NCI-H2227 (cell line): ENCODE measurements at regions not wholly inside any gene's neighbourhood (a gene's known extent, or its start where the extent isn't known, plus 50 kb on each side); places are given as distances from the start of the nearest gene placed in this dataset.
"Not testable (repeated sequence)": the region's sequence is repeated elsewhere in the genome, so short reads cannot be mapped to it uniquely, and the experiment has no call there.

Source experiments
- DNase-seq: peaks from one replicate; lab custom pipeline; 2025; ENCODE audit not compliant: unreplicated experiment; lab: John Stamatoyannopoulos, UW

DNA sequence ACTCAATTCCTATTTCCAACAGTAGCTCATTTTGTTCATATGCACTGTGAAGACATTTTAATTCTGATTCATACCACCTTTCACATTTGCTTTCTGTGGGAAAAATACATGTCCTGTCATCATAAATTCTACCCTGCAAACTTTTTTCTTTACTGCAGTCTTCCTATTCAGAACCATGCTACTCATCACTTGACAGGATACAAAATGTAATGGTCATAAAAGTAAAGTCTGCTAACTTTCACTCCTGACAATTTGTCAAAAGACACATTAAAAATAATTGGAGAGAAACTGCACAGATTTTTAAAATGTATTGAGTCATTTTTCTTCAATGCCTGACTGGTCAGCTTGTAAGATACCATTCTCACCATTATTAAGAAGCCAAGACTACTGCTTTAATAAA, 1817.1 kb downstream of the BRINP3 start:
- no peak for DNase-seq

DNA sequence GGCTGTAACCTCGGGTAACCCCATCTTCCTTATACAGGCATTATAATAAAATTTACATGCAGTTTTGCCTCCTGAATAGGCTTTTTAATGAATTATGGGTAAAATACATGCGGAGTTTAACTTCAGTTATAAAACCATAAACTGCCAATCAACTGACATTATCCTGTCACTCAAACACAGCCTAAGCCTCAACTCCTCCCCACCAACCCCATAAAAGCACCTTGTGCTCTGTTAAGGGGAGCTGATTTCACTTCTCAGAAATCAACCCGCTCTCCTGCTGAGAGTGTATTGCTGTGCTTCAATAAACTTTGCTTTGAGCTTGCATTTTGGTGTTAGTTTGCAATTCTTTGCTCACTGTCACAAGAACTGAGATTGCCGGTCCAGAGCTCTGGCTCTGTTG, 1812.2 kb downstream of the BRINP3 start:
- no peak for DNase-seq

GRCh38 chr1:188668083-188668482, 1809.6 kb downstream of the BRINP3 start:
- no peak for DNase-seq

DNA sequence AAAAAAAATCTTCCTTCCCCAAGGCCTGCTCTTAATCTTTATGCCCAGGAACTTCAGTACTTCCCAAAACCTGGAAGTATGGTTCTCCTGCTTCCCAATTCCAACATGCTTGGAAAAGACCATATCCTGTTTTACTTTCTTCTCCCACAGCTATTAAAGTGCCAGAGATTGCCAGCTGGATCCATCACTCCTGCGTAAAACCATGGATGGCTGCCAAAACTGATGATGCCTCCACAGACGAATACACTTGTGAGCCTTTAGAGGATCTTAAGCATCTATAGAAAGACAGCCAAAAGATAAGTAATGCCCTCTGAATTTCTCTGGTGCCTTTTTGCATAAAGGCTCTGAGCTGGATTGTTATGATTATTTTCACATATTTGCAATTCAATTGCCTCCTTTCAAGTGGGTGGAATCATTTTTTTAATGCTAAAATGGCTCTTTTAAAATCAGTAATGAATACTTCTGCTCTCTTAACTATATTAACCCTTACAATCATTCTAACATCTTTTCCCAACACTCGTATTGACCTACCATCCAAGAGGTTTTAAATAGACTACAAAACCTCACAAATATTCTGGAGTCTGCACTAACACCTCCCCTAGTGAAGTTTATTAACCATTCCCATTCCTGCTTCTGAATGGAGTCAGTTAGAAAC, 1807.8 kb downstream of the BRINP3 start:
- DNase-seq = no peak

DNA sequence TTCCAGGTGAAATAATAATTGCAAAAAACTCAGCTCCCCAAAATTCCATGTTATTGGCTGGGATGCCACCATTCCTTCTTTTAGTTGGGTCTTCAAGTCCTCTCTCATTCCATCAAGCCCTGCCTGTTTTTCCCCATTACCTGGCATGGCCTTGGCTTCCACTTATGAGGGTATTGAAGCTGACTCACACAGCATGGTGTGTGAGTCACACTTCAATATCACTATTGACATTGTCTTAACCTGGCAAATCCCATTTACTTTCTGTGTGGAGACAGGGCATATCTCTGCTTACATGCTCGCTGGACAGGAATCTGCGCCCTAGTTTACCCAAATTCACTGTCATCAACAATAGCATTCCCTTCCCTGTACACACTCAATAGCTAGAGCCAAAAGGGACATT, 1806.8 kb downstream of the BRINP3 start:
- no peak for DNase-seq

GRCh38 chr1:188672153-188672552, 1805.5 kb downstream of the BRINP3 start:
- no peak for DNase-seq

DNA sequence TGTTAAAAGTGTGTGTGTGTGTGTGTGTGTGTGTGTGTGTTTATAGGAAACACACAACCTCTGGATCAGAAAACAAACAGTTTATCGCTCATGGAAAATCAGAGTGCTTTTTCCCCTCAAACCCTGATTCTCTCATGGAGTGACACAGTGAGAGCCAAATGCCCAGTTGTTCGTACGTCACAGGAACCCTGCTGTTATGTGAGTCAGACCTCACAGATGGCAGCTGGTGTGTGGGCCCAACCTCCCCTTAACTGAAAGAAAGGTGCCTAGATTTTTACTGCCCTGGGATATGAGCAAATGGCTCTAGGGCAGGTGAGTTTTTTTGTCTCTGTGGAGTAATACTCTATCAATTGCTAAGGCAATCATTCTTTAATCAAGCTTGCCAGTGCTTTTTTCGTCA, 1788.1 kb downstream of the BRINP3 start:
- DNase-seq = no peak

DNA sequence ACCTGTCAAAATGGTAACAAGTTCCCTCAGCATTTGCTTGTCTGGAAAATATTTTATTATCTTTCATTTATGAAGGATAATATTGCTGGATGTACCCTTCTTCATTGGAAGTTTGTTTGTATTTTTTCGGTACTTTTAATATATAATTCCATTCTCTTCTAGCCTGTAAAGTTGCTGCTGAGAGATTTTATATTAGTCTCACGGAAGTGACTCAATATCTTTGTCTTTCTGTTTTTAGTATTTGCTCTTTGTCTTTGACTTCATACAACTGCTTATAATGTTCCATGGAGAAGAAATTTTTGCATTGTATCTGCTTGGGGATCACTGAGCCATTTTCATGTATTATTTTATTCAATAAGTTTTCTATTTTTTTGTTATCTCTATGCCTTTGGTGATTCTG, 1777.5 kb downstream of the BRINP3 start:
- no peak for DNase-seq

GRCh38 chr1:188706742-188707141, 1770.9 kb downstream of the BRINP3 start:
- no peak for DNase-seq

- DNase-seq = peak; percentile 56
Observed at GRCh38 chr1:188708795-188709535, 1768.7 kb downstream of the BRINP3 start.

DNA sequence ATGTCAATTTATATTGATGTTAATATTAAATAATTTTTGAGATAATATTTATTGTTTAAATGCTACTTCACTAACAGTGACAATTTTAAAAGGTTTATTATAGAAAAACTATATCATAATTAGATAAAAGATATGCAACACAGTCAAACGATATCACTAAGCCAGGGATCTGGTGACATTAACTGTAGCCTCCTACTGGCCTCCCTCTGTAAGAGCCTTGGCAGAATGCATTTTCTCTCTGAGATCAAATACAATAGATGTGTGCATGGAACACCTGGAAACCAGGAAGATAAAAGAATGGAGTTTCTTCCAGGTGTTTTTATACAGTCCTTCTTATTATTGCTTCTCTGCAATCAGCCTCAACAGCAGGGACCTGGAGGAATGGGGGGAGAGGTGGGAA, 1762.1 kb downstream of the BRINP3 start:
- no peak for DNase-seq

DNA sequence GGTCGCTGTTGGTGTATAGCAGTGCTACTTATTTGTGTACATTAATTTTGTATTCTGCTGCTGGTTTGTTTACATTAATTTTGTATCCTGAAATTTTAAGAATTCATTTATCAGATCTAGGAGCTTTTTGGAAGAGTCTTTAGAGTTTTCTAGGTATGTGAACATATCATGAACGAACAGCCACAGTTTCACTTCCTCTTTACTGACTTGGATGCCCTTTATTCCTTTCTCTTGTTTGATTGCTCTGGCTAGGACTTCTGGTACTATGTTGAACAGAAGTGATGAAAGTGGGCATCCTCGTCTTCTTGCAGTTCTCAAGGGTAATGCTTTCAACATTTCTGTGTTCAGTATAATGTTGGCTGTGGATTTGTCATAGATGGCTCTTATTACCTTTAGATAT, 1757.9 kb downstream of the BRINP3 start:
- DNase-seq = no peak

- no peak for DNase-seq
Observed at GRCh38 chr1:188723332-188724020, 1754.2 kb downstream of the BRINP3 start.

GRCh38 chr1:188729039-188729438, 1748.6 kb downstream of the BRINP3 start:
- DNase-seq = no peak

DNA sequence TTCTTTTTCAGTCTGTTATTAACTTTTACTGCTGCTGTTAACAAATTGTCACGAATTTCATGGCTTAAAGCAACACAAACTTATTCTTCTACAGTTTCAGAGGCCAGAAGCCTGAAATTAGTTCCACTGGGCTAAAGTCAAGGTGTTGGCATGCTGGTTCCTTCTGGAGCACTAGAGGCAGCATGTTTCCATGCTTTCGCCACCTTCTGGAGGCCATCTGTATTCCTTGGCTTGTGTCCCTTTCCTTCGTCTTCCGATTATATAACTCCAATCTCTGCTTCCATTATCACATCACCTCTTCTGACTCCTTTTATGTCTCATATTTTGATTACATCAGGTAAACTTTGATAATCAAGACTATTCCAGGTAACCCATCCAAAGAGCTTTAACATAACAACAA, 1742.1 kb downstream of the BRINP3 start:
- no peak for DNase-seq

- not testable (repeated sequence) for DNase-seq
Observed at GRCh38 chr1:188749275-188749674, 1728.4 kb downstream of the BRINP3 start.

- DNase-seq = not testable (repeated sequence)
Observed at GRCh38 chr1:188752027-188752426, 1725.6 kb downstream of the BRINP3 start.

DNA sequence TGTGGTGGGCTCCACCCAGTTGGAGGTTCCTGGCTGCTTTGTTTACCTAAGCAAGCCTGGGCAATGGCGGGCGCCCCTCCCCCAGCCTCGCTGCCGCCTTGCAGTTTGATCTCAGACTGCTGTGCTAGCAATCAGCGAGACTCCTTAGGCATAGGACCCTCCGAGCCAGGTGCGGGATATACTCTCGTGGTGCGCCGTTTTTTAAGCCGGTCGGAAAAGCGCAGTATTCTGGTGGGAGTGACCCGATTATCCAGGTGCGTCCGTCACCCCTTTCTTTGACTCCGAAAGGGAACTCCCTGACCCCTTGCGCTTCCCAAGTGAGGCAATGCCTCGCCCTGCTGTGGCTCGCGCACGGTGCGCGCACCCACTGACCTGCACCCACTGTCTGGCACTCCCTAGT, 1719.9 kb downstream of the BRINP3 start:
- DNase-seq = not testable (repeated sequence)

- no peak for DNase-seq
Observed at GRCh38 chr1:188761226-188761625, 1716.4 kb downstream of the BRINP3 start.

DNA sequence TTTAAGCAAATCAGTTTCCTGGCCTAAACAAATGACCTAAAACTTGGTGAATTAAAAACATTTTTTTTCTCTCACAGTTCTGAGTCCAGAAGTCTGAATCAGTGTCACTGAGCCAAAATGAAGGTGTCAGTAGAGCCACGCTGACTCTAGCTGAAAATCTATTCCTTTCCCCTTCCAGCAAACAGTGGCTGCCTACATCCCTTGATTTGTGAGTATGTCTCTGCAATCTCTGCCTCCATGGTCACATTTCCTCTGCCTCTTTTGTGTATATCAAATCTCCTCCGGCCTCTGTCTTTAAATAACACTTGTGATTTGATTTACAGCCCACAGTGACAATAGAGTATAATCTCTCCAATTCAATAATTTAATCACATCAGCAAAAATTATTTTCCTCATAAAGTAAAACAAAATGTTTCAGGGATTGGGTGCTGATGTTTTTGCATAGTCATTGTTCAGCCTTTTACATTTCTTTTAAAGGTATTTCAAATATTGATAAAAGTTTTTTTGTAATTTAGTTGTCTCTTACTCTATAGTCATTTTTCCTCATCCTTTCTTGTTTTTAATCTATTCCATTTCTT, 1715.4 kb downstream of the BRINP3 start:
- no peak for DNase-seq

GRCh38 chr1:188763541-188763940, 1714.1 kb downstream of the BRINP3 start:
- DNase-seq = no peak

DNA sequence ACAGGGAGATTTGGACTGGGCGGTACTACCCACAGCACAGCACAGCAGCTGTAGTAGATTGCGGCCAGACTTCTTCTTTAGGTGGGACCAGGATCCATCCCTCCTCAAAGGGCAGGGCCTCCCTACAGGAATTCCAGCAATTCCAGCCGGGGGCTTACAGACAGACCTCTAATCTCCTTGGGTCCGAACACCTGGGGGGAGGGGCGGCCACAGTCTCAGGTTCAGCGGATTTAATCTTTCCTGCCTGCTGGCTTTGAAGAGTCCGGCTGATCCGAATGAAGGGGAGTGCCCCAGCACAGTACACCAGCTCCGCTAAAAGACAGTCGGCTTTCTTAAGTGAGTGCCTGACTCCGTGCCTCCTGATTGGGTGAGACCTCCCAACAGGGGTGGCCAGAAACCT, 1708.5 kb downstream of the BRINP3 start:
- no peak for DNase-seq
